Adrenal gland (tissue), 9 donors: ENCODE measurements at regions not wholly inside any gene's neighbourhood (a gene's known extent, or its start where the extent isn't known, plus 50 kb on each side); places are given as distances from the start of the nearest gene placed in this dataset.

Experiments used
- DNase-seq, 7 donors: peaks; one replicate each; pipeline ENCODE4 v3.0.0-alpha.2; 2019 to 2020
- H3K27ac ChIP-seq, 5 donors: fragments of 200-600 bp; sonication (generic) in 4 of 5; 1 replicate in 3 of 5; 2 replicates in 2 of 5; pipeline versions ENCODE4 v1.5.1 to v1.8.0; 2016 to 2020; ENCODE audit warnings: mild to moderate bottlenecking in 1 of 5
- H3K27me3 ChIP-seq: fragments of 200-600 bp; 2 replicates; pipeline ENCODE4 v1.8.0; 2021
- H3K36me3 ChIP-seq, 2 donors: fragments of 200-600 bp; replicated peaks in 1 of 2; 1 replicate in 1 of 2; 2 replicates in 1 of 2; pipeline versions ENCODE4 v1.5.1 to v1.8.0; 2018 to 2022
- H3K4me1 ChIP-seq, 2 donors: fragments of 200-600 bp; replicated peaks in 1 of 2; 1 replicate in 1 of 2; 2 replicates in 1 of 2; pipeline versions ENCODE4 v1.5.1 to v1.8.0; 2018 to 2021
- H3K4me3 ChIP-seq, 4 donors: fragments of 200-600 bp; sonication (generic) in 3 of 4; one replicate each; pipeline ENCODE4 v1.5.1; 2016 to 2018
- H3K9me3 ChIP-seq, 3 donors: fragments of 200-600 bp; sonication (generic) in 1 of 3; replicated peaks in 1 of 3; 1 replicate in 2 of 3; 2 replicates in 1 of 3; pipeline versions ENCODE4 v1.5.1 to v1.8.0; 2016 to 2021
- CTCF ChIP-seq, 6 experiments: fragments of 450-650 bp in 4 of 6; fragments of 200-600 bp in 2 of 6; sonication (generic) in 1 of 6; IDR thresholded peaks; 1 replicate in 5 of 6; 2 replicates in 1 of 6; pipeline versions ENCODE4 v1.5.1 to v1.8.0; 2016 to 2021; ENCODE audit warnings: antibody characterized with exemption in 6 of 6, mild to moderate bottlenecking in 2 of 6, moderate library complexity in 1 of 6
- POLR2A ChIP-seq, 2 donors: fragments of 450-650 bp; IDR thresholded peaks; one replicate each; pipeline ENCODE4 v1.6.1; 2017; ENCODE audit warnings: antibody characterized with exemption in 2 of 2, mild to moderate bottlenecking in 2 of 2, moderate library complexity in 1 of 2
- WGBS, 4 donors: extraction: QIAGEN DNeasy Blood & Tissue Kit in 2 of 4; methylation state at CpG; one replicate each; pipeline versions ENCODE4 v1.1.5 to v1.1.7; 2013 to 2017; 5-methylcytosine and 5-hydroxymethylcytosine counted together
- intact Hi-C, 2 donors: fragments of 100-400 bp; cut with DNase I; formaldehyde crosslinking; loops; one replicate each; pipeline versions ENCODE4 v1.14.1 to v1.15.0; 2022 to 2023
- donor health status: healthy with polysubstance abuse.
- donor health status: Bipolar disorder and iron deficiency.
- donor health status: DM: yes; HTN: yes; CAD: no.
- donor health status: DM: no; HTN: no; CAD: no.
- donor health status: DM: no; HTN: no; CAD: no.

- H3K36me3 ChIP-seq, result no peaks in the 10 kb centered on the region
- TF ChIP-seq POLR2A (IDR thresholded peaks at IDR 0.05) (no peak), CTCF (IDR thresholded peaks at IDR 0.05) (no peak)
- H3K27me3 ChIP-seq, result no peaks in the 10 kb centered on the region
- intact Hi-C loops, result no loop called here
- DNase-seq, result no peak
- H3K27ac ChIP-seq, result no peak overlapping the region
- H3K4me1 ChIP-seq, result no peaks in the 10 kb centered on the region
- 84 to 91% (median 86%) methylated on average over 1 of the region's 1 CpG for WGBS, 4 donors
- H3K4me3 ChIP-seq, result no peak overlapping the region
- H3K9me3 ChIP-seq, result peaks cover 0 to 7% (median 0%) of the 10 kb centered on the region in 3 donors
Observed at GRCh38 chr1:104456724-104457123, 707.0 kb downstream of the AMY1C start.

GRCh38 chr1:104459886-104460285 is 710.2 kb downstream of the AMY1C start:
- Histone ChIP-seq H3K4me3 (no peak overlapping the region), H3K36me3 (no peaks in the 10 kb centered on the region), H3K27ac (no peak overlapping the region), H3K4me1 (no peaks in the 10 kb centered on the region), H3K9me3 (peaks cover 0 to 7% (median 0%) of the 10 kb centered on the region in 3 donors), H3K27me3 (no peaks in the 10 kb centered on the region)
- intact Hi-C loops, result no loop called here
- peak in 1 of 7 donors; percentile 45 for DNase-seq
- TF ChIP-seq CTCF (IDR thresholded peaks at IDR 0.05) (no peak), POLR2A (IDR thresholded peaks at IDR 0.05) (no peak)
- 45 to 64% (median 63%) methylated on average over 2 of the region's 2 CpGs for WGBS, 4 donors

GRCh38 chr1:104460880-104461279 is 711.2 kb downstream of the AMY1C start:
- Histone ChIP-seq H3K36me3 (no peaks in the 10 kb centered on the region), H3K4me3 (no peak overlapping the region), H3K9me3 (peaks cover 0 to 7% (median 0%) of the 10 kb centered on the region in 3 donors), H3K27me3 (no peaks in the 10 kb centered on the region), H3K4me1 (no peaks in the 10 kb centered on the region), H3K27ac (no peak overlapping the region)
- no peak for DNase-seq
- intact Hi-C loops, result no loop called here
- TF ChIP-seq POLR2A (IDR thresholded peaks at IDR 0.05) (no peak), CTCF (IDR thresholded peaks at IDR 0.05) (no peak)
- 46 to 100% (median 94%) methylated on average over 1 of the region's 1 CpG for WGBS, 4 donors

GRCh38 chr1:104463126-104463697 is 713.5 kb downstream of the AMY1C start:
- TF ChIP-seq POLR2A (IDR thresholded peaks at IDR 0.05) (no peak), CTCF (IDR thresholded peaks at IDR 0.05) (no peak)
- DNase-seq, result no peak
- intact Hi-C loops, result no loop called here
- H3K27me3 ChIP-seq, result no peaks in the 10 kb centered on the region
- H3K4me3 ChIP-seq, result no peak overlapping the region
- H3K9me3 ChIP-seq, result peaks cover 0 to 7% (median 0%) of the 10 kb centered on the region in 3 donors
- H3K4me1 ChIP-seq, result no peaks in the 10 kb centered on the region
- no peak overlapping the region for H3K27ac ChIP-seq
- no peaks in the 10 kb centered on the region for H3K36me3 ChIP-seq
- WGBS, 4 donors, result 78 to 91% (median 83%) methylated on average over 12 of the region's 12 CpGs
